B cell (primary cell): ENCODE measurements at regions not wholly inside any gene's neighbourhood (a gene's known extent, or its start where the extent isn't known, plus 50 kb on each side); places are given as distances from the start of the nearest gene placed in this dataset.

Experiments
- ATAC-seq: fragments of 200-7000 bp; cut with Tn5 transposase; one replicate; pipeline ENCODE4 v1.10.0; 2021; ENCODE audit warnings: low read depth, mild to moderate bottlenecking, moderate number of reproducible peaks, moderate library complexity
- CTCF ChIA-PET: fragments of 350-600 bp; sonication (Branson Sonifier 250); formaldehyde crosslinking; loops from one replicate; lab custom pipeline; 2021; ENCODE audit warnings: antibody characterized with exemption, inconsistent platforms; lab: Charles Lee
- POLR2A ChIA-PET: fragments of 350-600 bp; sonication (Branson Sonifier 250); formaldehyde crosslinking; loops from one replicate; lab custom pipeline; 2021; ENCODE audit warnings: antibody characterized with exemption; lab: Charles Lee
- DNase-seq: peaks from one replicate; pipeline ENCODE4 v3.0.0; 2013
- H2AFZ ChIP-seq: 2 replicates; pipeline ENCODE4 v1.6.1; 2012; ENCODE audit warnings: mild to moderate bottlenecking, low read depth, low read length; ENCODE audit not compliant: insufficient read depth, poor library complexity, severe bottlenecking
- H3K27ac ChIP-seq, 2 donors: 1 replicate in 1 of 2; 2 replicates in 1 of 2; pipeline ENCODE4 v1.5.1; 2012 to 2013; ENCODE audit warnings: low read length in 2 of 2, mild to moderate bottlenecking in 2 of 2, moderate library complexity in 1 of 2
- H3K27me3 ChIP-seq, 4 experiments: fragments of 200-600 bp in 1 of 4; sonication (generic) in 1 of 4; replicated peaks in 1 of 4; 1 replicate in 2 of 4; 2 replicates in 2 of 4; pipeline versions ENCODE4 v1.6.1 to v1.7.0; 2013 to 2016; ENCODE audit warnings: low read length in 3 of 4, mild to moderate bottlenecking in 2 of 4, mixed read lengths in 1 of 4, moderate library complexity in 1 of 4; ENCODE audit not compliant: insufficient read depth in 4 of 4, control insufficient read depth in 3 of 4; ENCODE audit errors: control extremely low read depth in 1 of 4
- H3K36me3 ChIP-seq, 2 experiments: replicated peaks in 1 of 2; 1 replicate in 1 of 2; 2 replicates in 1 of 2; pipeline versions ENCODE4 v1.6.1 to v1.7.1; 2013; ENCODE audit warnings: low read length in 1 of 2; ENCODE audit not compliant: insufficient read depth in 2 of 2, control insufficient read depth in 1 of 2; ENCODE audit errors: control extremely low read depth in 1 of 2, extremely low read depth in 1 of 2
- H3K4me1 ChIP-seq, 2 donors: fragments of 200-600 bp in 1 of 2; sonication (generic) in 1 of 2; 1 replicate in 1 of 2; 2 replicates in 1 of 2; pipeline versions ENCODE4 v1.5.1 to v1.6.1; 2013 to 2017; ENCODE audit warnings: low read length in 2 of 2; ENCODE audit not compliant: control insufficient read depth in 2 of 2, insufficient read depth in 2 of 2
- H3K4me2 ChIP-seq: replicated peaks from 2 replicates; pipeline ENCODE3; 2012; ENCODE audit warnings: mild to moderate bottlenecking, low read depth, low read length; ENCODE audit not compliant: poor library complexity, severe bottlenecking
- H3K4me3 ChIP-seq, 5 experiments: fragments of 200-600 bp in 1 of 5; sonication (generic) in 1 of 5; 1 replicate in 3 of 5; 2 replicates in 2 of 5; pipeline versions ENCODE4 v1.5.1 to v1.7.0; 2011 to 2016; ENCODE audit warnings: low read length in 4 of 5, mild to moderate bottlenecking in 4 of 5, low read depth in 2 of 5, control low read depth in 1 of 5, moderate library complexity in 1 of 5; ENCODE audit not compliant: insufficient read depth in 1 of 5; ENCODE audit errors: control extremely low read depth in 1 of 5, extremely low read depth in 1 of 5
- H3K79me2 ChIP-seq: fragments of 200-600 bp; sonication (generic); one replicate; pipeline ENCODE4 v1.6.0; 2016; ENCODE audit warnings: low read length; ENCODE audit not compliant: control insufficient read depth, insufficient read depth
- H3K9ac ChIP-seq: fragments of 200-600 bp; sonication (generic); 2 replicates; pipeline ENCODE4 v1.6.1; 2017; ENCODE audit warnings: mild to moderate bottlenecking, low read length, moderate library complexity
- H3K9me3 ChIP-seq, 3 donors: one replicate each; pipeline versions ENCODE4 v1.6.1 to v1.7.1; 2013; ENCODE audit warnings: low read length in 2 of 3; ENCODE audit not compliant: control insufficient read depth in 2 of 3, insufficient read depth in 1 of 3; ENCODE audit errors: control extremely low read depth in 1 of 3
- H4K20me1 ChIP-seq: 2 replicates; pipeline ENCODE4 v1.6.0; 2012; ENCODE audit warnings: mild to moderate bottlenecking, low read length; ENCODE audit not compliant: insufficient read depth, control insufficient read depth, poor library complexity, severe bottlenecking
- H3K27ac Mint-ChIP-seq: one replicate; pipeline ENCODE4 v1.8.0; 2021; ENCODE audit warnings: mixed read lengths
- H3K27me3 Mint-ChIP-seq: one replicate; pipeline ENCODE4 v1.8.0; 2021; ENCODE audit warnings: mixed read lengths
- H3K4me1 Mint-ChIP-seq: one replicate; pipeline ENCODE4 v1.8.0; 2021; ENCODE audit warnings: mixed read lengths
- H3K4me3 Mint-ChIP-seq: one replicate; pipeline ENCODE4 v1.8.0; 2021; ENCODE audit warnings: mixed read lengths
- H3K9me3 Mint-ChIP-seq: one replicate; pipeline ENCODE4 v1.8.0; 2022; ENCODE audit warnings: mixed read lengths; ENCODE audit not compliant: insufficient read depth
- CTCF ChIP-seq: fragments of 200-600 bp; IDR thresholded peaks from one replicate; pipeline ENCODE4 v1.8.0; 2022; ENCODE audit warnings: antibody characterized with exemption, mild to moderate bottlenecking
- EZH2 ChIP-seq: IDR thresholded peaks from 2 replicates; pipeline ENCODE4 v1.6.1; 2012; ENCODE audit warnings: borderline replicate concordance, low read depth, mild to moderate bottlenecking, moderate library complexity, low read length; ENCODE audit not compliant: insufficient read depth, poor library complexity, severe bottlenecking
- WGBS: methylation state at CpG from one replicate; pipeline ENCODE4 v1.1.5; 2013; ENCODE audit warnings: missing lambda C conversion rate; ENCODE audit not compliant: insufficient coverage; 5-methylcytosine and 5-hydroxymethylcytosine counted together
- intact Hi-C: fragments of 100-400 bp; cut with micrococcal nuclease; formaldehyde crosslinking; loops from one replicate; pipeline ENCODE4 v1.10.0; 2022

GRCh38 chr6:10101551-10102252, 313.2 kb downstream of the TFAP2A start:
- TF ChIP-seq EZH2 (no peak), CTCF (no peak)
- H3K27ac Mint-ChIP-seq = no peak overlapping the region

GRCh38 chr6:10099529-10100140, 315.2 kb downstream of the TFAP2A start:
- CTCF ChIA-PET = no interaction called here
- no peaks in the 10 kb centered on the region for H3K79me2 ChIP-seq
- no peak overlapping the region for H3K9ac ChIP-seq
- no peaks in the 10 kb centered on the region for H3K4me1 ChIP-seq
- Mint-ChIP-seq H3K27me3 (peaks cover 2% of the 10 kb centered on the region), H3K27ac (no peak overlapping the region), H3K9me3 (no peaks in the 10 kb centered on the region), H3K4me1 (no peaks in the 10 kb centered on the region), H3K4me3 (no peak overlapping the region)
- DNase-seq (no peak), ATAC-seq (no peak)
- H3K36me3 ChIP-seq = no peaks in the 10 kb centered on the region
- H3K9me3 ChIP-seq = peaks cover 0 to 14% (median 0%) of the 10 kb centered on the region in 3 donors
- 75% methylated on average over 8 of the region's 9 CpGs for WGBS
- POLR2A ChIA-PET = no interaction called here
- intact Hi-C loops = no loop called here
- no peaks in the 10 kb centered on the region for H3K27me3 ChIP-seq
- no peak for TF ChIP-seq EZH2
- no peak for TF ChIP-seq CTCF
- no peak overlapping the region for H2AFZ ChIP-seq
- H3K27ac ChIP-seq = no peak overlapping the region
- H3K4me3 ChIP-seq = no peak overlapping the region
- H4K20me1 ChIP-seq = no peaks in the 10 kb centered on the region
- no peak overlapping the region for H3K4me2 ChIP-seq

More at GRCh38 chr6:10101551-10102252, 313.2 kb downstream of the TFAP2A start:
- no peak overlapping the region for H3K4me3 Mint-ChIP-seq
- intact Hi-C loops = no loop called here
- 45% methylated on average over 1 of the region's 4 CpGs for WGBS
- Histone ChIP-seq H3K4me3 (no peak overlapping the region), H3K27me3 (no peaks in the 10 kb centered on the region), H3K27ac (no peak overlapping the region), H3K4me2 (no peak overlapping the region), H3K9ac (no peak overlapping the region), H3K79me2 (no peaks in the 10 kb centered on the region), H2AFZ (no peak overlapping the region), H3K4me1 (no peaks in the 10 kb centered on the region), H4K20me1 (no peaks in the 10 kb centered on the region), H3K9me3 (peaks cover 0 to 13% (median 0%) of the 10 kb centered on the region in 3 donors), H3K36me3 (no peaks in the 10 kb centered on the region)
- DNase-seq (no peak), ATAC-seq (no peak)
- H3K27me3 Mint-ChIP-seq = peaks cover 2% of the 10 kb centered on the region
- POLR2A ChIA-PET = no interaction called here
- H3K4me1 Mint-ChIP-seq = no peaks in the 10 kb centered on the region
- H3K9me3 Mint-ChIP-seq = no peaks in the 10 kb centered on the region
- CTCF ChIA-PET = no interaction called here
